Neural cell (in vitro differentiated cells): ENCODE measurements at regions not wholly inside any gene's neighbourhood (a gene's known extent, or its start where the extent isn't known, plus 50 kb on each side); places are given as distances from the start of the nearest gene placed in this dataset.

ENCODE experiments used
- CTCF ChIP-seq: fragments of 450-650 bp; IDR thresholded peaks from 2 replicates; pipeline ENCODE4 v1.5.1; 2014; ENCODE audit warnings: antibody characterized with exemption, mild to moderate bottlenecking, moderate library complexity; ENCODE audit not compliant: poor library complexity, severe bottlenecking
- EP300 ChIP-seq: fragments of 450-650 bp; conservative IDR thresholded peaks from 2 replicates; pipeline ENCODE4 v1.6.1; 2014; ENCODE audit warnings: antibody characterized with exemption, mild to moderate bottlenecking, moderate library complexity; ENCODE audit not compliant: poor library complexity, severe bottlenecking
- EZH2 ChIP-seq: fragments of 200-600, 300-800 bp; shearing (Covaris generic), sonication (generic); IDR thresholded peaks from 2 replicates; pipeline ENCODE4 v1.6.1; 2014; ENCODE audit warnings: antibody characterized with exemption, low read length, borderline replicate concordance, mild to moderate bottlenecking; ENCODE audit not compliant: insufficient read depth, poor library complexity, severe bottlenecking
- MXI1 ChIP-seq: fragments of 450-650 bp; conservative IDR thresholded peaks from 2 replicates; pipeline ENCODE4 v1.6.1; 2014; ENCODE audit warnings: antibody characterized with exemption, mild to moderate bottlenecking; ENCODE audit not compliant: poor library complexity, severe bottlenecking
- POLR2AphosphoS5 ChIP-seq: IDR thresholded peaks from 2 replicates; pipeline ENCODE4 v1.6.1; 2012
- RAD21 ChIP-seq: fragments of 450-650 bp; conservative IDR thresholded peaks from 2 replicates; pipeline ENCODE4 v1.6.1; 2014; ENCODE audit warnings: antibody characterized with exemption, mild to moderate bottlenecking, moderate library complexity
- SMC3 ChIP-seq: fragments of 450-650 bp; conservative IDR thresholded peaks from 2 replicates; pipeline ENCODE4 v1.6.1; 2014; ENCODE audit warnings: antibody characterized with exemption, mild to moderate bottlenecking, moderate library complexity; ENCODE audit not compliant: poor library complexity
- TAF1 ChIP-seq: IDR thresholded peaks from 2 replicates; pipeline ENCODE4 v1.6.1; 2012; ENCODE audit warnings: low read depth
- TF ChIP-seq, protein P1 (sequence below): IDR thresholded peaks from 2 replicates; pipeline ENCODE4 v1.6.1; 2012; ENCODE audit warnings: borderline replicate concordance

- no peak for TF ChIP-seq CTCF
- TF ChIP-seq EP300 = no peak
- no peak for TF ChIP-seq MXI1
- TF ChIP-seq EZH2 = no peak
- TF ChIP-seq RAD21 = no peak
- no peak for TF ChIP-seq POLR2AphosphoS5
- TF ChIP-seq SMC3 = no peak
- TF ChIP-seq, protein P1, sequence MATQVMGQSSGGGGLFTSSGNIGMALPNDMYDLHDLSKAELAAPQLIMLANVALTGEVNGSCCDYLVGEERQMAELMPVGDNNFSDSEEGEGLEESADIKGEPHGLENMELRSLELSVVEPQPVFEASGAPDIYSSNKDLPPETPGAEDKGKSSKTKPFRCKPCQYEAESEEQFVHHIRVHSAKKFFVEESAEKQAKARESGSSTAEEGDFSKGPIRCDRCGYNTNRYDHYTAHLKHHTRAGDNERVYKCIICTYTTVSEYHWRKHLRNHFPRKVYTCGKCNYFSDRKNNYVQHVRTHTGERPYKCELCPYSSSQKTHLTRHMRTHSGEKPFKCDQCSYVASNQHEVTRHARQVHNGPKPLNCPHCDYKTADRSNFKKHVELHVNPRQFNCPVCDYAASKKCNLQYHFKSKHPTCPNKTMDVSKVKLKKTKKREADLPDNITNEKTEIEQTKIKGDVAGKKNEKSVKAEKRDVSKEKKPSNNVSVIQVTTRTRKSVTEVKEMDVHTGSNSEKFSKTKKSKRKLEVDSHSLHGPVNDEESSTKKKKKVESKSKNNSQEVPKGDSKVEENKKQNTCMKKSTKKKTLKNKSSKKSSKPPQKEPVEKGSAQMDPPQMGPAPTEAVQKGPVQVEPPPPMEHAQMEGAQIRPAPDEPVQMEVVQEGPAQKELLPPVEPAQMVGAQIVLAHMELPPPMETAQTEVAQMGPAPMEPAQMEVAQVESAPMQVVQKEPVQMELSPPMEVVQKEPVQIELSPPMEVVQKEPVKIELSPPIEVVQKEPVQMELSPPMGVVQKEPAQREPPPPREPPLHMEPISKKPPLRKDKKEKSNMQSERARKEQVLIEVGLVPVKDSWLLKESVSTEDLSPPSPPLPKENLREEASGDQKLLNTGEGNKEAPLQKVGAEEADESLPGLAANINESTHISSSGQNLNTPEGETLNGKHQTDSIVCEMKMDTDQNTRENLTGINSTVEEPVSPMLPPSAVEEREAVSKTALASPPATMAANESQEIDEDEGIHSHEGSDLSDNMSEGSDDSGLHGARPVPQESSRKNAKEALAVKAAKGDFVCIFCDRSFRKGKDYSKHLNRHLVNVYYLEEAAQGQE = no peak
- TF ChIP-seq TAF1 = no peak
Observed at GRCh38 chr13:50357136-50357535, 341.9 kb downstream of the KCNRG start.
